GM23248 (cell line): ENCODE measurements at regions not wholly inside any gene's neighbourhood (a gene's known extent, or its start where the extent isn't known, plus 50 kb on each side); places are given as distances from the start of the nearest gene placed in this dataset.
"Not testable (repeated sequence)": the region's sequence is repeated elsewhere in the genome, so short reads cannot be mapped to it uniquely, and the experiment has no call there.

Experiments
- DNase-seq: peaks from one replicate; pipeline ENCODE4 v3.0.0-alpha.2; 2015
- H2AFZ ChIP-seq: fragments of 200-600 bp; sonication (generic); 2 replicates; pipeline ENCODE4 v1.6.1; 2016; ENCODE audit warnings: antibody characterized with exemption
- H3F3A ChIP-seq: fragments of 200-600 bp; sonication (generic); 2 replicates; pipeline ENCODE4 v1.6.1; 2016; ENCODE audit warnings: mild to moderate bottlenecking, antibody characterized with exemption, mixed run types; ENCODE audit not compliant: insufficient read depth
- H3K27ac ChIP-seq: fragments of 200-600 bp; sonication (generic); 2 replicates; pipeline ENCODE4 v1.5.1; 2016; ENCODE audit warnings: mild to moderate bottlenecking
- H3K27me3 ChIP-seq: fragments of 200-600 bp; sonication (generic); replicated peaks from 2 replicates; pipeline ENCODE4 v1.6.1; 2016; ENCODE audit warnings: mild to moderate bottlenecking; ENCODE audit not compliant: insufficient read depth
- H3K36me3 ChIP-seq: fragments of 200-600 bp; sonication (generic); 2 replicates; pipeline ENCODE4 v1.6.1; 2016; ENCODE audit warnings: low read depth, mild to moderate bottlenecking
- H3K4me1 ChIP-seq: fragments of 200-600 bp; sonication (generic); 2 replicates; pipeline ENCODE4 v1.6.1; 2016; ENCODE audit warnings: mild to moderate bottlenecking; ENCODE audit not compliant: insufficient read depth
- H3K4me2 ChIP-seq: fragments of 200-600 bp; sonication (generic); one replicate; pipeline ENCODE4 v1.6.1; 2016; ENCODE audit warnings: mild to moderate bottlenecking; ENCODE audit not compliant: unreplicated experiment
- H3K4me3 ChIP-seq: fragments of 200-600 bp; sonication (generic); 2 replicates; pipeline ENCODE4 v1.5.1; 2016; ENCODE audit warnings: mild to moderate bottlenecking
- H3K79me2 ChIP-seq: fragments of 200-600 bp; sonication (generic); 2 replicates; pipeline ENCODE4 v1.6.1; 2016; ENCODE audit warnings: mild to moderate bottlenecking; ENCODE audit not compliant: insufficient read depth
- H3K9ac ChIP-seq: fragments of 200-600 bp; sonication (generic); 2 replicates; pipeline ENCODE4 v1.6.1; 2016; ENCODE audit warnings: mild to moderate bottlenecking
- H3K9me2 ChIP-seq: fragments of 200-600 bp; sonication (generic); 2 replicates; pipeline ENCODE4 v1.6.1; 2016; ENCODE audit warnings: mixed run types, mild to moderate bottlenecking, moderate library complexity; ENCODE audit not compliant: insufficient read depth
- H3K9me3 ChIP-seq: fragments of 200-600 bp; sonication (generic); one replicate; pipeline ENCODE4 v1.6.1; 2017; ENCODE audit warnings: low read depth
- H4K20me1 ChIP-seq: fragments of 200-600 bp; sonication (generic); 2 replicates; pipeline ENCODE4 v1.6.0; 2016; ENCODE audit not compliant: insufficient read depth
- EZH2 ChIP-seq: fragments of 200-600 bp; sonication (generic); IDR thresholded peaks from 2 replicates; pipeline ENCODE4 v1.6.1; 2018; ENCODE audit warnings: antibody characterized with exemption, mild to moderate bottlenecking; ENCODE audit not compliant: insufficient read depth, poor library complexity, severe bottlenecking
- EZH2phosphoT487 ChIP-seq: fragments of 200-600 bp; sonication (generic); IDR thresholded peaks from 2 replicates; pipeline ENCODE4 v1.6.1; 2018; ENCODE audit warnings: antibody characterized with exemption, moderate library complexity, mild to moderate bottlenecking, low read depth; ENCODE audit not compliant: insufficient read depth
- WGBS, 2 experiments: methylation state at CpG; one replicate each; pipeline ENCODE4 v1.1.6; 2015 to 2017; ENCODE audit warnings: low lambda C conversion rate in 2 of 2, low coverage in 1 of 2; ENCODE audit errors: missing lambda C conversion rate in 2 of 2; 5-methylcytosine and 5-hydroxymethylcytosine counted together
- in situ Hi-C: fragments of 300-500 bp; cut with MboI; formaldehyde crosslinking; loops from 2 replicates; pipeline ENCODE4 v1.15.0; 2020

GRCh38 chr20:51934301-51935002, 132.1 kb upstream of the SALL4 start:
- H3K9me3 ChIP-seq: no peaks in the 10 kb centered on the region
- no peaks in the 10 kb centered on the region for H3F3A ChIP-seq
- WGBS, 2 experiments: 38 to 39% methylated on average over 11 of the region's 11 CpGs
- H3K4me1 ChIP-seq: peaks cover 8% of the 10 kb centered on the region; the same call in 1 of the 2 replicates
- DNase-seq: peak; percentile 6
- H4K20me1 ChIP-seq: 0 out of 2 replicates have a peak, but pooled peaks cover 3% of the 10 kb centered on the region
- in situ Hi-C loops: loop anchor here (10.0 kb wide), 1 partner anchor 60 kb away; no protein-coding TSS in a partner anchor
- no peak overlapping the region for H3K27ac ChIP-seq
- no peaks in the 10 kb centered on the region for H3K27me3 ChIP-seq
- H3K9ac ChIP-seq: no peak overlapping the region
- TF ChIP-seq EZH2phosphoT487: no peak
- no peak for TF ChIP-seq EZH2
- H2AFZ ChIP-seq: 0 out of 2 replicates have a peak overlapping the region, but pooled peaks have one; percentile 1
- no peaks in the 10 kb centered on the region for H3K9me2 ChIP-seq
- H3K36me3 ChIP-seq: no peaks in the 10 kb centered on the region
- H3K4me3 ChIP-seq: no peak overlapping the region
- H3K79me2 ChIP-seq: no peaks in the 10 kb centered on the region
- H3K4me2 ChIP-seq: no peak overlapping the region

GRCh38 chr20:51931371-51931781, 129.1 kb upstream of the SALL4 start:
- in situ Hi-C loops: loop anchor here (10.0 kb wide), 1 partner anchor 63 kb away; no protein-coding TSS in a partner anchor
- H2AFZ ChIP-seq: no peak overlapping the region
- DNase-seq: no peak
- H3K79me2 ChIP-seq: no peaks in the 10 kb centered on the region
- no peaks in the 10 kb centered on the region for H4K20me1 ChIP-seq
- no peaks in the 10 kb centered on the region for H3K36me3 ChIP-seq
- no peaks in the 10 kb centered on the region for H3K9me2 ChIP-seq
- H3K4me2 ChIP-seq: no peak overlapping the region
- H3K4me3 ChIP-seq: no peak overlapping the region
- no peak for TF ChIP-seq EZH2phosphoT487
- no peak for TF ChIP-seq EZH2
- no peaks in the 10 kb centered on the region for H3K27me3 ChIP-seq
- 82 to 84% methylated on average over 7 of the region's 7 CpGs for whole genome bisulfite sequencing, 2 experiments
- no peak overlapping the region for H3K9ac ChIP-seq
- no peaks in the 10 kb centered on the region for H3F3A ChIP-seq
- no peaks in the 10 kb centered on the region for H3K9me3 ChIP-seq
- H3K4me1 ChIP-seq: 0 out of 2 replicates have a peak, but pooled peaks cover 4% of the 10 kb centered on the region
- no peak overlapping the region for H3K27ac ChIP-seq

GRCh38 chr20:51930775-51931174, 128.5 kb upstream of the SALL4 start:
- H3K79me2 ChIP-seq: no peaks in the 10 kb centered on the region
- no peak overlapping the region for H2AFZ ChIP-seq
- no peaks in the 10 kb centered on the region for H3K36me3 ChIP-seq
- no peaks in the 10 kb centered on the region for H3K9me2 ChIP-seq
- no peaks in the 10 kb centered on the region for H3K9me3 ChIP-seq
- in situ Hi-C loops: loop anchor here (10.0 kb wide), 1 partner anchor 64 kb away; no protein-coding TSS in a partner anchor
- no peaks in the 10 kb centered on the region for H3F3A ChIP-seq
- 0 out of 2 replicates have a peak, but pooled peaks cover 4% of the 10 kb centered on the region for H3K4me1 ChIP-seq
- 41 to 53% methylated on average over 3 of the region's 3 CpGs for WGBS, 2 experiments
- no peak overlapping the region for H3K4me2 ChIP-seq
- H3K27me3 ChIP-seq: no peaks in the 10 kb centered on the region
- TF ChIP-seq EZH2 (no peak), EZH2phosphoT487 (no peak)
- no peak overlapping the region for H3K9ac ChIP-seq
- DNase-seq: peak; percentile 77
- H3K27ac ChIP-seq: no peak overlapping the region
- H3K4me3 ChIP-seq: no peak overlapping the region
- no peaks in the 10 kb centered on the region for H4K20me1 ChIP-seq

- no peaks in the 10 kb centered on the region for H3K36me3 ChIP-seq
- H3K4me2 ChIP-seq: no peak overlapping the region
- H3K4me3 ChIP-seq: no peak overlapping the region
- no peaks in the 10 kb centered on the region for H3F3A ChIP-seq
- H3K9me3 ChIP-seq: no peaks in the 10 kb centered on the region
- no peak overlapping the region for H3K9ac ChIP-seq
- H3K9me2 ChIP-seq: no peaks in the 10 kb centered on the region
- 84 to 94% methylated on average over 2 of the region's 2 CpGs for WGBS, 2 experiments
- no peaks in the 10 kb centered on the region for H4K20me1 ChIP-seq
- in situ Hi-C loops: no loop called here
- no peak overlapping the region for H3K27ac ChIP-seq
- 0 out of 2 replicates have a peak, but pooled peaks cover 4% of the 10 kb centered on the region for H3K4me1 ChIP-seq
- H3K79me2 ChIP-seq: no peaks in the 10 kb centered on the region
- H3K27me3 ChIP-seq: no peaks in the 10 kb centered on the region
- no peak overlapping the region for H2AFZ ChIP-seq
- TF ChIP-seq EZH2phosphoT487 (no peak), EZH2 (no peak)
- peak; percentile 14 for DNase-seq
Measured at GRCh38 chr20:51928931-51929330, 126.6 kb upstream of the SALL4 start.

- H3K9me2 ChIP-seq, H3K4me2 ChIP-seq, H3K36me3 ChIP-seq, H3K4me3 ChIP-seq, H3K9ac ChIP-seq, DNase-seq, H3K4me1 ChIP-seq, H3F3A ChIP-seq, H3K27ac ChIP-seq, in situ Hi-C loops, H3K9me3 ChIP-seq, H4K20me1 ChIP-seq, H2AFZ ChIP-seq, H3K79me2 ChIP-seq, H3K27me3 ChIP-seq: not testable (repeated sequence)
- WGBS, 2 experiments: 88 to 90% methylated on average over 5 of the region's 5 CpGs
Measured at GRCh38 chr20:51927970-51928369, 125.6 kb upstream of the SALL4 start.
